GM23338 (cell line): ENCODE measurements at regions not wholly inside any gene's neighbourhood (a gene's known extent, or its start where the extent isn't known, plus 50 kb on each side); places are given as distances from the start of the nearest gene placed in this dataset.

Source experiments
- ATAC-seq: fragments of 200-7000 bp; cut with Tn5 transposase; 3 replicates; pipeline ENCODE4 v1.9.1; 2020
- DNase-seq: peaks from one replicate; pipeline ENCODE4 v3.0.0-alpha.2; 2015; ENCODE audit warnings: low spot score
- H2AFZ ChIP-seq: fragments of 200-600 bp; sonication (generic); 2 replicates; pipeline ENCODE4 v1.8.0; 2016; ENCODE audit warnings: antibody characterized with exemption, mild to moderate bottlenecking, moderate library complexity
- H3F3A ChIP-seq: fragments of 200-600 bp; sonication (generic); replicated peaks from 2 replicates; pipeline ENCODE4 v1.8.0; 2017; ENCODE audit warnings: antibody characterized with exemption, mixed run types, low read depth
- H3K27ac ChIP-seq: fragments of 200-600 bp; sonication (generic); 2 replicates; pipeline ENCODE4 v1.6.1; 2016; ENCODE audit warnings: low read depth
- H3K27me3 ChIP-seq: fragments of 200-600 bp; sonication (generic); 2 replicates; pipeline ENCODE4 v1.8.0; 2016; ENCODE audit warnings: mild to moderate bottlenecking, mixed run types, moderate library complexity; ENCODE audit not compliant: insufficient read depth
- H3K36me3 ChIP-seq: fragments of 200-600 bp; sonication (generic); 2 replicates; pipeline ENCODE4 v1.8.0; 2016; ENCODE audit warnings: mild to moderate bottlenecking; ENCODE audit not compliant: insufficient read depth
- H3K4me1 ChIP-seq: fragments of 200-600 bp; sonication (generic); 2 replicates; pipeline ENCODE4 v1.8.0; 2016; ENCODE audit warnings: mild to moderate bottlenecking, moderate library complexity; ENCODE audit not compliant: insufficient read depth
- H3K4me2 ChIP-seq: fragments of 200-600 bp; sonication (generic); 2 replicates; pipeline ENCODE4 v1.7.1; 2017; ENCODE audit warnings: mixed run types
- H3K4me3 ChIP-seq: fragments of 200-600 bp; sonication (generic); 2 replicates; pipeline ENCODE4 v1.6.1; 2016; ENCODE audit warnings: mixed run types
- H3K79me2 ChIP-seq: fragments of 200-600 bp; sonication (generic); replicated peaks from 2 replicates; pipeline ENCODE4 v1.8.0; 2017; ENCODE audit warnings: mild to moderate bottlenecking; ENCODE audit not compliant: insufficient read depth
- H3K9me2 ChIP-seq: fragments of 200-600 bp; sonication (generic); 2 replicates; pipeline ENCODE4 v1.8.0; 2017; ENCODE audit not compliant: insufficient read depth
- H4K20me1 ChIP-seq: fragments of 200-600 bp; sonication (generic); replicated peaks from 2 replicates; pipeline ENCODE4 v1.8.0; 2017; ENCODE audit warnings: mild to moderate bottlenecking; ENCODE audit not compliant: insufficient read depth
- H3K27ac Mint-ChIP-seq: 2 replicates; pipeline ENCODE4 v1.8.0; 2020; ENCODE audit warnings: inconsistent platforms, mild to moderate bottlenecking, moderate library complexity, mixed read lengths
- H3K27me3 Mint-ChIP-seq: 3 replicates; pipeline ENCODE4 v1.8.0; 2022; ENCODE audit warnings: low read depth, mild to moderate bottlenecking, moderate library complexity, mixed read lengths, inconsistent platforms; ENCODE audit not compliant: insufficient read depth, poor library complexity
- H3K36me3 Mint-ChIP-seq: 3 replicates; pipeline ENCODE4 v1.8.0; 2021; ENCODE audit warnings: low read depth, mild to moderate bottlenecking, inconsistent platforms, moderate library complexity, mixed read lengths
- H3K4me1 Mint-ChIP-seq: 3 replicates; pipeline ENCODE4 v1.8.0; 2020; ENCODE audit warnings: mild to moderate bottlenecking, inconsistent platforms, mixed read lengths
- H3K4me3 Mint-ChIP-seq: 3 replicates; pipeline ENCODE4 v1.8.0; 2021; ENCODE audit warnings: moderate library complexity, mild to moderate bottlenecking, inconsistent platforms, mixed read lengths
- H3K9me3 Mint-ChIP-seq: 3 replicates; pipeline ENCODE4 v1.8.0; 2020; ENCODE audit warnings: moderate library complexity, mild to moderate bottlenecking, inconsistent platforms, mixed read lengths
- CREB1 ChIP-seq: fragments of 250-450 bp; sonication (Bioruptor Pico); IDR thresholded peaks from 2 replicates; pipeline ENCODE4 v1.5.0; 2020; ENCODE audit warnings: low read depth, mild to moderate bottlenecking, moderate library complexity
- EZH2 ChIP-seq: fragments of 200-600 bp; sonication (generic); IDR thresholded peaks from one replicate; pipeline ENCODE4 v1.8.0; 2017; ENCODE audit warnings: antibody characterized with exemption, mild to moderate bottlenecking, low read depth; ENCODE audit not compliant: unreplicated experiment
- EZH2phosphoT487 ChIP-seq: fragments of 200-600 bp; sonication (generic); IDR thresholded peaks from one replicate; pipeline ENCODE4 v1.8.1; 2018; ENCODE audit warnings: antibody characterized with exemption; ENCODE audit not compliant: unreplicated experiment
- JUNB ChIP-seq: IDR thresholded peaks from one replicate; pipeline ENCODE4 v1.6.1; 2016; ENCODE audit warnings: antibody characterized with exemption; ENCODE audit not compliant: unreplicated experiment
- NANOG ChIP-seq: IDR thresholded peaks from 2 replicates; pipeline ENCODE4 v1.6.1; 2016; ENCODE audit warnings: antibody characterized with exemption, borderline replicate concordance
- POLR2AphosphoS5 ChIP-seq: IDR thresholded peaks from 2 replicates; pipeline ENCODE4 v1.6.1; 2016; ENCODE audit warnings: antibody characterized with exemption, low read depth
- STAT1 ChIP-seq: IDR thresholded peaks from one replicate; pipeline ENCODE4 v1.6.1; 2016; ENCODE audit warnings: antibody characterized with exemption; ENCODE audit not compliant: unreplicated experiment
- ZNF114 ChIP-seq: fragments of 250-450 bp; sonication (Bioruptor Pico); IDR thresholded peaks from 2 replicates; pipeline ENCODE4 v1.5.0; 2020; ENCODE audit warnings: mild to moderate bottlenecking, moderate library complexity
- ZNF331 ChIP-seq: fragments of 250-450 bp; sonication (Bioruptor Pico); IDR thresholded peaks from 2 replicates; pipeline ENCODE4 v1.5.0; 2020; ENCODE audit warnings: low read depth, mild to moderate bottlenecking, moderate library complexity
- TF ChIP-seq, protein P1 (sequence below): IDR thresholded peaks from 2 replicates; pipeline ENCODE4 v1.6.1; 2016; ENCODE audit warnings: antibody characterized with exemption
- TF ChIP-seq, protein P2 (sequence below), 2 experiments: fragments of 200-600 bp in 1 of 2; sonication (generic) in 1 of 2; conservative IDR thresholded peaks; 2 replicates each; pipeline versions ENCODE4 v1.5.1 to v1.6.1; 2016 to 2017; ENCODE audit warnings: antibody characterized with exemption in 2 of 2, low read depth in 2 of 2, mild to moderate bottlenecking in 2 of 2, moderate library complexity in 1 of 2
- TF ChIP-seq, protein P3 (sequence below): IDR thresholded peaks from one replicate; pipeline ENCODE4 v1.6.1; 2018; ENCODE audit warnings: antibody characterized with exemption; ENCODE audit not compliant: unreplicated experiment
- TF ChIP-seq, protein P4 (sequence below): fragments of 250-450 bp; sonication (Bioruptor Pico); IDR thresholded peaks from 2 replicates; pipeline ENCODE4 v1.5.0; 2020; ENCODE audit warnings: mild to moderate bottlenecking, moderate library complexity

DNA sequence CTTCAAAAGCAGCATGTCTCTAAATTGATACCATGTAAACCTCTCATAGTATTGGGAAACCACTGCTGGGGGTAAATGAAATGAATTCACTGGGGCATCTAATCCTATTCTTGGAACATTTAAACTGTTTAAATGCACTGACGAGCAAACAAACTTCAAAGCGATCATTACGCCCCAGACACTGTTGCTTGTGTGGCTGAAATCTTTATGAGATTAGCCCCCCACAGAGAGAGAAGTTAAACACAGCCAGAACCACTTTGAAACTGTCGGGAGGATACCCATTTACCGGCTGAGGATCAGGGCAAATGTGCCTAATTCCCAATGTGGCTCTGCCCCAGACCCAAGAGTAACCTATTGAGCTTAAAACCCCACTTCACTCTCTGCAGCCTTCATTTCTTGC lies 308.4 kb upstream of the CDIN1 start:
- no peak overlapping the region for H3K4me3 Mint-ChIP-seq
- Histone ChIP-seq H3K36me3 (no peaks in the 10 kb centered on the region), H4K20me1 (no peaks in the 10 kb centered on the region), H3K9me2 (no peaks in the 10 kb centered on the region), H3K4me1 (peaks cover 4% of the 10 kb centered on the region; the same call in 1 of the 2 replicates), H3K4me2 (no peak overlapping the region), H3K79me2 (no peaks in the 10 kb centered on the region), H3K27me3 (peaks cover 17% of the 10 kb centered on the region; the same call in 1 of the 2 replicates), H3K4me3 (no peak overlapping the region), H3F3A (no peaks in the 10 kb centered on the region), H3K27ac (no peak overlapping the region), H2AFZ (no peak overlapping the region)
- TF ChIP-seq ZNF114 (no peak), ZNF331 (CRISPR knock-in tag) (no peak), EZH2 (no peak), CREB1 (no peak), NANOG (no peak), JUNB (no peak), POLR2AphosphoS5 (no peak), EZH2phosphoT487 (no peak), STAT1 (no peak)
- TF ChIP-seq, protein P1, sequence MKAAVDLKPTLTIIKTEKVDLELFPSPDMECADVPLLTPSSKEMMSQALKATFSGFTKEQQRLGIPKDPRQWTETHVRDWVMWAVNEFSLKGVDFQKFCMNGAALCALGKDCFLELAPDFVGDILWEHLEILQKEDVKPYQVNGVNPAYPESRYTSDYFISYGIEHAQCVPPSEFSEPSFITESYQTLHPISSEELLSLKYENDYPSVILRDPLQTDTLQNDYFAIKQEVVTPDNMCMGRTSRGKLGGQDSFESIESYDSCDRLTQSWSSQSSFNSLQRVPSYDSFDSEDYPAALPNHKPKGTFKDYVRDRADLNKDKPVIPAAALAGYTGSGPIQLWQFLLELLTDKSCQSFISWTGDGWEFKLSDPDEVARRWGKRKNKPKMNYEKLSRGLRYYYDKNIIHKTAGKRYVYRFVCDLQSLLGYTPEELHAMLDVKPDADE: no peak
- TF ChIP-seq, protein P2, sequence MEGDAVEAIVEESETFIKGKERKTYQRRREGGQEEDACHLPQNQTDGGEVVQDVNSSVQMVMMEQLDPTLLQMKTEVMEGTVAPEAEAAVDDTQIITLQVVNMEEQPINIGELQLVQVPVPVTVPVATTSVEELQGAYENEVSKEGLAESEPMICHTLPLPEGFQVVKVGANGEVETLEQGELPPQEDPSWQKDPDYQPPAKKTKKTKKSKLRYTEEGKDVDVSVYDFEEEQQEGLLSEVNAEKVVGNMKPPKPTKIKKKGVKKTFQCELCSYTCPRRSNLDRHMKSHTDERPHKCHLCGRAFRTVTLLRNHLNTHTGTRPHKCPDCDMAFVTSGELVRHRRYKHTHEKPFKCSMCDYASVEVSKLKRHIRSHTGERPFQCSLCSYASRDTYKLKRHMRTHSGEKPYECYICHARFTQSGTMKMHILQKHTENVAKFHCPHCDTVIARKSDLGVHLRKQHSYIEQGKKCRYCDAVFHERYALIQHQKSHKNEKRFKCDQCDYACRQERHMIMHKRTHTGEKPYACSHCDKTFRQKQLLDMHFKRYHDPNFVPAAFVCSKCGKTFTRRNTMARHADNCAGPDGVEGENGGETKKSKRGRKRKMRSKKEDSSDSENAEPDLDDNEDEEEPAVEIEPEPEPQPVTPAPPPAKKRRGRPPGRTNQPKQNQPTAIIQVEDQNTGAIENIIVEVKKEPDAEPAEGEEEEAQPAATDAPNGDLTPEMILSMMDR (conservative IDR thresholded peaks at IDR 0.05; ENCODE audit: low read depth in 2 of 2): no peak
- TF ChIP-seq, protein P3, sequence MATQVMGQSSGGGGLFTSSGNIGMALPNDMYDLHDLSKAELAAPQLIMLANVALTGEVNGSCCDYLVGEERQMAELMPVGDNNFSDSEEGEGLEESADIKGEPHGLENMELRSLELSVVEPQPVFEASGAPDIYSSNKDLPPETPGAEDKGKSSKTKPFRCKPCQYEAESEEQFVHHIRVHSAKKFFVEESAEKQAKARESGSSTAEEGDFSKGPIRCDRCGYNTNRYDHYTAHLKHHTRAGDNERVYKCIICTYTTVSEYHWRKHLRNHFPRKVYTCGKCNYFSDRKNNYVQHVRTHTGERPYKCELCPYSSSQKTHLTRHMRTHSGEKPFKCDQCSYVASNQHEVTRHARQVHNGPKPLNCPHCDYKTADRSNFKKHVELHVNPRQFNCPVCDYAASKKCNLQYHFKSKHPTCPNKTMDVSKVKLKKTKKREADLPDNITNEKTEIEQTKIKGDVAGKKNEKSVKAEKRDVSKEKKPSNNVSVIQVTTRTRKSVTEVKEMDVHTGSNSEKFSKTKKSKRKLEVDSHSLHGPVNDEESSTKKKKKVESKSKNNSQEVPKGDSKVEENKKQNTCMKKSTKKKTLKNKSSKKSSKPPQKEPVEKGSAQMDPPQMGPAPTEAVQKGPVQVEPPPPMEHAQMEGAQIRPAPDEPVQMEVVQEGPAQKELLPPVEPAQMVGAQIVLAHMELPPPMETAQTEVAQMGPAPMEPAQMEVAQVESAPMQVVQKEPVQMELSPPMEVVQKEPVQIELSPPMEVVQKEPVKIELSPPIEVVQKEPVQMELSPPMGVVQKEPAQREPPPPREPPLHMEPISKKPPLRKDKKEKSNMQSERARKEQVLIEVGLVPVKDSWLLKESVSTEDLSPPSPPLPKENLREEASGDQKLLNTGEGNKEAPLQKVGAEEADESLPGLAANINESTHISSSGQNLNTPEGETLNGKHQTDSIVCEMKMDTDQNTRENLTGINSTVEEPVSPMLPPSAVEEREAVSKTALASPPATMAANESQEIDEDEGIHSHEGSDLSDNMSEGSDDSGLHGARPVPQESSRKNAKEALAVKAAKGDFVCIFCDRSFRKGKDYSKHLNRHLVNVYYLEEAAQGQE: no peak
- TF ChIP-seq, protein P4, sequence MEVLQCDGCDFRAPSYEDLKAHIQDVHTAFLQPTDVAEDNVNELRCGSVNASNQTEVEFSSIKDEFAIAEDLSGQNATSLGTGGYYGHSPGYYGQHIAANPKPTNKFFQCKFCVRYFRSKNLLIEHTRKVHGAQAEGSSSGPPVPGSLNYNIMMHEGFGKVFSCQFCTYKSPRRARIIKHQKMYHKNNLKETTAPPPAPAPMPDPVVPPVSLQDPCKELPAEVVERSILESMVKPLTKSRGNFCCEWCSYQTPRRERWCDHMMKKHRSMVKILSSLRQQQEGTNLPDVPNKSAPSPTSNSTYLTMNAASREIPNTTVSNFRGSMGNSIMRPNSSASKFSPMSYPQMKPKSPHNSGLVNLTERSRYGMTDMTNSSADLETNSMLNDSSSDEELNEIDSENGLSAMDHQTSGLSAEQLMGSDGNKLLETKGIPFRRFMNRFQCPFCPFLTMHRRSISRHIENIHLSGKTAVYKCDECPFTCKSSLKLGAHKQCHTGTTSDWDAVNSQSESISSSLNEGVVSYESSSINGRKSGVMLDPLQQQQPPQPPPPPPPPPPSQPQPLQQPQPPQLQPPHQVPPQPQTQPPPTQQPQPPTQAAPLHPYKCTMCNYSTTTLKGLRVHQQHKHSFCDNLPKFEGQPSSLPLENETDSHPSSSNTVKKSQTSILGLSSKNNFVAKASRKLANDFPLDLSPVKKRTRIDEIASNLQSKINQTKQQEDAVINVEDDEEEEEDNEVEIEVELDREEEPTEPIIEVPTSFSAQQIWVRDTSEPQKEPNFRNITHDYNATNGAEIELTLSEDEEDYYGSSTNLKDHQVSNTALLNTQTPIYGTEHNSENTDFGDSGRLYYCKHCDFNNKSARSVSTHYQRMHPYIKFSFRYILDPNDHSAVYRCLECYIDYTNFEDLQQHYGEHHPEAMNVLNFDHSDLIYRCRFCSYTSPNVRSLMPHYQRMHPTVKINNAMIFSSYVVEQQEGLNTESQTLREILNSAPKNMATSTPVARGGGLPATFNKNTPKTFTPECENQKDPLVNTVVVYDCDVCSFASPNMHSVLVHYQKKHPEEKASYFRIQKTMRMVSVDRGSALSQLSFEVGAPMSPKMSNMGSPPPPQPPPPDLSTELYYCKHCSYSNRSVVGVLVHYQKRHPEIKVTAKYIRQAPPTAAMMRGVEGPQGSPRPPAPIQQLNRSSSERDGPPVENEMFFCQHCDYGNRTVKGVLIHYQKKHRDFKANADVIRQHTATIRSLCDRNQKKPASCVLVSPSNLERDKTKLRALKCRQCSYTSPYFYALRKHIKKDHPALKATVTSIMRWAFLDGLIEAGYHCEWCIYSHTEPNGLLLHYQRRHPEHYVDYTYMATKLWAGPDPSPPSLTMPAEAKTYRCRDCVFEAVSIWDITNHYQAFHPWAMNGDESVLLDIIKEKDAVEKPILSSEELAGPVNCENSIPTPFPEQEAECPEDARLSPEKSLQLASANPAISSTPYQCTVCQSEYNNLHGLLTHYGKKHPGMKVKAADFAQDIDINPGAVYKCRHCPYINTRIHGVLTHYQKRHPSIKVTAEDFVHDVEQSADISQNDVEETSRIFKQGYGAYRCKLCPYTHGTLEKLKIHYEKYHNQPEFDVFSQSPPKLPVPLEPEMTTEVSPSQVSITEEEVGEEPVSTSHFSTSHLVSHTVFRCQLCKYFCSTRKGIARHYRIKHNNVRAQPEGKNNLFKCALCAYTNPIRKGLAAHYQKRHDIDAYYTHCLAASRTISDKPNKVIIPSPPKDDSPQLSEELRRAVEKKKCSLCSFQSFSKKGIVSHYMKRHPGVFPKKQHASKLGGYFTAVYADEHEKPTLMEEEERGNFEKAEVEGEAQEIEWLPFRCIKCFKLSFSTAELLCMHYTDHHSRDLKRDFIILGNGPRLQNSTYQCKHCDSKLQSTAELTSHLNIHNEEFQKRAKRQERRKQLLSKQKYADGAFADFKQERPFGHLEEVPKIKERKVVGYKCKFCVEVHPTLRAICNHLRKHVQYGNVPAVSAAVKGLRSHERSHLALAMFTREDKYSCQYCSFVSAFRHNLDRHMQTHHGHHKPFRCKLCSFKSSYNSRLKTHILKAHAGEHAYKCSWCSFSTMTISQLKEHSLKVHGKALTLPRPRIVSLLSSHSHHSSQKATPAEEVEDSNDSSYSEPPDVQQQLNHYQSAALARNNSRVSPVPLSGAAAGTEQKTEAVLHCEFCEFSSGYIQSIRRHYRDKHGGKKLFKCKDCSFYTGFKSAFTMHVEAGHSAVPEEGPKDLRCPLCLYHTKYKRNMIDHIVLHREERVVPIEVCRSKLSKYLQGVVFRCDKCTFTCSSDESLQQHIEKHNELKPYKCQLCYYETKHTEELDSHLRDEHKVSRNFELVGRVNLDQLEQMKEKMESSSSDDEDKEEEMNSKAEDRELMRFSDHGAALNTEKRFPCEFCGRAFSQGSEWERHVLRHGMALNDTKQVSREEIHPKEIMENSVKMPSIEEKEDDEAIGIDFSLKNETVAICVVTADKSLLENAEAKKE (CRISPR knock-in tag): no peak
- peak; percentile 24 for DNase-seq
- no peaks in the 10 kb centered on the region for H3K9me3 Mint-ChIP-seq
- H3K36me3 Mint-ChIP-seq: no peaks in the 10 kb centered on the region
- H3K27me3 Mint-ChIP-seq: peaks cover 19% of the 10 kb centered on the region
- H3K27ac Mint-ChIP-seq: no peak overlapping the region
- ATAC-seq: peak; percentile 67
- peaks cover 16% of the 10 kb centered on the region for H3K4me1 Mint-ChIP-seq
